Neuron (in vitro differentiated cells): ENCODE measurements at regions not wholly inside any gene's neighbourhood (a gene's known extent, or its start where the extent isn't known, plus 50 kb on each side); places are given as distances from the start of the nearest gene placed in this dataset.

Experiments
- H2AFZ ChIP-seq: one replicate; pipeline ENCODE4 v1.6.1; 2013; ENCODE audit warnings: low read depth, mild to moderate bottlenecking, inconsistent platforms, low read length, moderate library complexity
- H3K27me3 ChIP-seq: one replicate; pipeline ENCODE4 v1.6.1; 2013; ENCODE audit warnings: low read length; ENCODE audit not compliant: insufficient read depth
- H3K36me3 ChIP-seq: one replicate; pipeline ENCODE4 v1.6.1; 2013; ENCODE audit warnings: low read length; ENCODE audit not compliant: insufficient read depth
- H3K4me1 ChIP-seq: one replicate; pipeline ENCODE4 v1.6.1; 2013; ENCODE audit warnings: low read length; ENCODE audit not compliant: insufficient read depth
- H3K4me3 ChIP-seq: 2 replicates; pipeline ENCODE4 v1.5.1; 2013; ENCODE audit warnings: mild to moderate bottlenecking, low read length, moderate library complexity
- H3K9me3 ChIP-seq: one replicate; pipeline ENCODE4 v1.6.1; 2013; ENCODE audit warnings: low read length

DNA sequence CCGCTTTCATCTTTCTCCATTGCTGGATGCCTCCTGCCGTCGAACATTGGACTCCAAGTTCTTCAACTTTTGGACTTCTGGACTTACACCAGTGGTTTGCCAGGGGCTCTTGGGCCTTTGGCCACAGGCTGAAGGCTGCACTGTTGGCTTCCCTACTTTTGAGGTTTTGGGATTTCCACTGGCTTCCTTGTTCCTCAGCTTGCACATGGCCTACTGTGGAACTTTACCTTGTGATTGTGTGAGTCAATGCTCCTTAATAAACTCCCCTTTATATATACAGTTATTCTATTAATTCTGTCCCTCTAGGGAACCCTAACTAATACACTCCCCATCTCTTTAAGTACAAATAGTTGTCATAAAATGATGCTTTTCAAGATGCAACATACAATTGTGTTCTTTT lies 595.3 kb downstream of the ARAP2 start:
- Histone ChIP-seq H3K36me3 (no peaks in the 10 kb centered on the region), H3K9me3 (no peaks in the 10 kb centered on the region), H3K4me1 (peaks cover 6% of the 10 kb centered on the region), H2AFZ (no peak overlapping the region), H3K27me3 (no peaks in the 10 kb centered on the region), H3K4me3 (no peak overlapping the region)

DNA sequence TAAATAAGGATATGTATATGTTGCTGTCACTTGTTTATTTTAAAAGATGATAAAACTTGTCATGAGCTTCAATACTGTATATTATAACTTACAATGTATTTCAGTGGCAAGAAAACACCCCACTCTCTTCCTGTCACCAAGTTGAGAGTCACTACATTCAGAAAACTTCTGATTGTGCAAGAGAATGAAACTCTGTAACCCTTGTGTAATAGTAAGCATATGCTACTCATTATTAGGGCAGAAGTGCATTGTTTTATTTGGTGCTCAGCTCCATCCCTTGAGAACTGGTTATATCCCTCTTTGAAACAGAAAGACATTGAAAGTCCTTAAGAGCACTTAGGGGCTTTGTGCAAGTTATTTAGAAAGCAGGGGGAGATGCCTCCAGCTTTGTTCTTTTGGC lies 594.5 kb downstream of the ARAP2 start:
- H3K36me3 ChIP-seq, result no peaks in the 10 kb centered on the region
- no peak overlapping the region for H3K4me3 ChIP-seq
- H3K4me1 ChIP-seq, result peaks cover 6% of the 10 kb centered on the region
- no peaks in the 10 kb centered on the region for H3K9me3 ChIP-seq
- no peaks in the 10 kb centered on the region for H3K27me3 ChIP-seq
- H2AFZ ChIP-seq, result no peak overlapping the region

DNA sequence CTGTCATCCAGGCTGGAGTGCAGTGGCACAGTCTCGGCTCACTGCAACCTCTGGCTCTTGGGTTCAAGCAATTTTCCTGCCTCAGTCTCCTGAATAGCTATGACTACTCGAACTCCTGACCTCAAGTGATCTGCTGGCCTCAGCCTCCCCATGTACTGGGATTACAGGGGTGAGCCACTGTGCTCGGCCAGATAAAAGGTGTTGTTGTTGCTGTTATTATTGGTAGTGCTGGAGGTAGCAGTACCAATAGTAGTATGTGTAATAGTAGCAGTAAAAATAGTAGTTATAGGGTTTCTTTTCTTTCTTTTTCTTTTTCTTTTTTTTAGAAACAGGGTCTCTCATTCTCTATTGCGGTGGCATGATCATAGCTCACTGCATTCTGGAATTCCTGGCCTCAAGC lies 592.1 kb downstream of the ARAP2 start:
- Histone ChIP-seq H2AFZ (no peak overlapping the region), H3K36me3 (no peaks in the 10 kb centered on the region), H3K27me3 (no peaks in the 10 kb centered on the region), H3K4me3 (no peak overlapping the region), H3K9me3 (no peaks in the 10 kb centered on the region), H3K4me1 (peaks cover 6% of the 10 kb centered on the region)

DNA sequence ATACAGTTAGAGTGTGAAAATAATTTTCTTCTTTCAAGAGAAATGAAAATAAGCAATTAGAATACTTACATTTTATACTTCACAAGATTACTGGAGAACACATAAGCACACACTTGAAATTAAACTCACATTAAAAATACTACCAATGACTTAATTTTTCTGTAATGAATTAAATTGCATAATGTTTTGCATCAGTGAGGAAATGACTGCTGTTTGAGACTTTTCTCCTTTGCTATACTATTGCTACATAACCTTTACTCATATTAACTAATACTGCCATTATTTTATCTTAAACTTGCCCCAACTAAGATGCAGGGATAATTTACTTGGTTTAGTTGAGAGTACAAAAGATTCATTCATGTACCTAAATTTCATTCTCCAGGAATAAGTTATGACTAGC lies 590.9 kb downstream of the ARAP2 start:
- Histone ChIP-seq H3K27me3 (no peaks in the 10 kb centered on the region), H3K9me3 (no peaks in the 10 kb centered on the region), H3K4me3 (no peak overlapping the region), H2AFZ (no peak overlapping the region), H3K4me1 (peaks cover 6% of the 10 kb centered on the region), H3K36me3 (no peaks in the 10 kb centered on the region)

DNA sequence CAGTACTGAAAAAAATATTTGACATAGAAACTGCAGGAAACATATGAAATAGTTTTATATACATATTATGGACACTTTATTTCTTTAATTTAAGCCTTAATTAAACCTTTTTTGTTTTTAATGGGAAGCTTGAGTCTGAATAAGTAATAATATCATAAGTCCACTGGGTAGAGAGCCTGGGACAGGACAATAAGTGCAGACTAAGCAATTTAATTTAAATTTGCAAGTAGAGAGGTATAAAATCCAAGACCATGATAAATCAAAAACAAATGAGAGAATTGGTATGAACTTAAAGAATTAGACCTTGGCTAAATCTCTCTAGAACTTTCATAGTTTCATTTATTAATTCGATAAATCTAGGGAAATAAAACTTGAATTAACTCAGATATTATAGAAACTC lies 571.2 kb downstream of the ARAP2 start:
- no peaks in the 10 kb centered on the region for H3K4me1 ChIP-seq
- no peak overlapping the region for H2AFZ ChIP-seq
- no peaks in the 10 kb centered on the region for H3K27me3 ChIP-seq
- H3K36me3 ChIP-seq, result no peaks in the 10 kb centered on the region
- H3K4me3 ChIP-seq, result no peak overlapping the region
- no peaks in the 10 kb centered on the region for H3K9me3 ChIP-seq

DNA sequence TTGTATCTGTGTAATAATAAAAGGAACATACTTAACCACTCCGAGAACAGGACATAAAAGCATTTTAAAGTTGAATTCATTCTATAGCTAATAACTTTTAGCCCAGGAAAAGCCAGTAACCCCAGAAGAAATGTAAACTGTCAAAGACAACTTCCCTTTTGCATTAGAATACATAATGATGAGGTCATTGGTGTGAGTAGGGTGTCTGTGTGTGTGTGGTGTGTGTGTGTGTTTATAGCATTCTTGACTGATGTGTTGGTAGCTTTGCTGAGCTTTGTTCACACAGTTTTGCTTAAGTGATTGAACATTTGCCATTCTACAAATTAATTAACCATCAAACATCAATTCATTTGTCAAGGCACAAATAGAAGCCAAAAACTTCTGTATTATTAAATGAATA lies 559.6 kb downstream of the ARAP2 start:
- no peaks in the 10 kb centered on the region for H3K27me3 ChIP-seq
- no peak overlapping the region for H3K4me3 ChIP-seq
- H3K9me3 ChIP-seq, result no peaks in the 10 kb centered on the region
- H3K36me3 ChIP-seq, result no peaks in the 10 kb centered on the region
- H2AFZ ChIP-seq, result no peak overlapping the region
- H3K4me1 ChIP-seq, result no peaks in the 10 kb centered on the region

DNA sequence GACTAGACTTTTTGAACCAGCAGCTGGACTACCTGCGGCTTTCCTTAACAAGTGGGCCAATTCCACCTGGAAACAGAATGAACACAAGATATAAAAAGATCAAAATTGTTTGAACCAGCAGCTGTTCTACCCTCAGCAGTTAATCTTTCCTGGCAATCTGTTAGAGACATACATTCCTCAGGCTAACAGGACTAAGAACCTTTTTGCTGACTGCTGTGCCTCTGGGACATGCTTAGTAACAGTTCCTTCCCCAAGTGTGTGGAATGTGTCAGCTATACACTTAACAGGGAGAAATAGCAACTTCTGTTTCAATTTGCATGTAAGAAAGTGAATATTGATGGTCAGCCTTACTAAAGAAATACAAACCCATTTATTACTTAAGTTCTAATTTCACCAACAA lies 554.4 kb downstream of the ARAP2 start:
- Histone ChIP-seq H2AFZ (no peak overlapping the region), H3K4me3 (no peak overlapping the region), H3K9me3 (no peaks in the 10 kb centered on the region), H3K4me1 (no peaks in the 10 kb centered on the region), H3K27me3 (no peaks in the 10 kb centered on the region), H3K36me3 (no peaks in the 10 kb centered on the region)

DNA sequence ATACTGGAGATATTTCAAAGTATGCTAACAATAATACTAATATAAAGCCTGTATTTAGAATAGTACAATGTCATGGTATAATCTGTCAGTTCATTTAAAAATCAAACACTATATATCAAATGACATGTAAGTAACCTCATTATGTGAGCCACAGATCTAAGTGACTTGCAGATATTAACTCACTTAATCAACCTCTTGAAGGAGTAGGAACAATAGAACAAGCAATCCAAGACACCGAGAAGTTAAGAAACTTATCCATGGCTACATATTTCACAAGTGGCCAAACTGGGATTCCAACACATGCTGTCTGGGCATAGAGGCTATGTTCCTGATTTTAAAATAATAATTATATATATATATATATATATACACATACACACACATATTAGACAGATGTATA lies 554.0 kb downstream of the ARAP2 start:
- H3K4me3 ChIP-seq, result no peak overlapping the region
- no peak overlapping the region for H2AFZ ChIP-seq
- no peaks in the 10 kb centered on the region for H3K27me3 ChIP-seq
- no peaks in the 10 kb centered on the region for H3K36me3 ChIP-seq
- H3K9me3 ChIP-seq, result no peaks in the 10 kb centered on the region
- H3K4me1 ChIP-seq, result no peaks in the 10 kb centered on the region

DNA sequence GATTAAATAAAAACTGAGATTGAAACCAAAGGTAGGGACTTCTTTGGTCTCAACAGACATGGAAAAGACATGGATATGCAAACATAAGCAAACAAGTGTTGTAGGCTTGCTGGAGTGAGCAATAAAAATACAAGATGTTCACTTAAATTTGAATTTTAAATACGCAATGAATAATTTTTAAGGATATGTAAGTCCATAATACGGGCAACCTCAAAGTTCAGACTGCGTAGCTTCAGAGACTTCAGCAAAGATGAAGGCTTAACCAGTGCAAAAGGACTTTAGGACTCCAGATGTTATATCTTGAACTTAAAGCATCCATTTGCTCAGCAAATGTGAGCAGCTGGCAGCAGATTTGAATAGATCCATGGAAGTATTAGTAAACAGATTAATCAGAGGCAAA lies 549.3 kb downstream of the ARAP2 start:
- Histone ChIP-seq H3K4me3 (no peak overlapping the region), H2AFZ (no peak overlapping the region), H3K36me3 (no peaks in the 10 kb centered on the region), H3K9me3 (no peaks in the 10 kb centered on the region), H3K27me3 (no peaks in the 10 kb centered on the region), H3K4me1 (no peaks in the 10 kb centered on the region)

DNA sequence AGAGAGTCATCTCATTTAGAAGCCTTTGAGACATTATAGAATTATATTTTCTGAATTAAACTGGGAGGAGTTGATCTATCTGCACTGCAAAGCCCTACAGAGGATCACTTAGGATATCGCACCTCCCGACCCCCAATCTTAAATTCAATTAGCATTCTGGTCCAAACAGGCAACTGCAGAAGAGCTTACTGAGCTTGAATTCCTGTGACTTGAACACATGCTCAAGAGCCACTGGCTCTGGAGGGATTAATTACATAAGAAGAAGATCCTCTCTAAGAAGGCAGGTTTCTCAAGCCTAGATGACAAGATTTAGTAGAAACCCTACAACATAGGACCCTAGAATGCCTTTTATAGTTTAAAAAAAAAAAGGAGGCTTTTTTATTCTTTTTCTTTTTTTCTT lies 548.9 kb downstream of the ARAP2 start:
- no peaks in the 10 kb centered on the region for H3K4me1 ChIP-seq
- H3K36me3 ChIP-seq, result no peaks in the 10 kb centered on the region
- H3K9me3 ChIP-seq, result no peaks in the 10 kb centered on the region
- H3K27me3 ChIP-seq, result no peaks in the 10 kb centered on the region
- no peak overlapping the region for H2AFZ ChIP-seq
- H3K4me3 ChIP-seq, result no peak overlapping the region

DNA sequence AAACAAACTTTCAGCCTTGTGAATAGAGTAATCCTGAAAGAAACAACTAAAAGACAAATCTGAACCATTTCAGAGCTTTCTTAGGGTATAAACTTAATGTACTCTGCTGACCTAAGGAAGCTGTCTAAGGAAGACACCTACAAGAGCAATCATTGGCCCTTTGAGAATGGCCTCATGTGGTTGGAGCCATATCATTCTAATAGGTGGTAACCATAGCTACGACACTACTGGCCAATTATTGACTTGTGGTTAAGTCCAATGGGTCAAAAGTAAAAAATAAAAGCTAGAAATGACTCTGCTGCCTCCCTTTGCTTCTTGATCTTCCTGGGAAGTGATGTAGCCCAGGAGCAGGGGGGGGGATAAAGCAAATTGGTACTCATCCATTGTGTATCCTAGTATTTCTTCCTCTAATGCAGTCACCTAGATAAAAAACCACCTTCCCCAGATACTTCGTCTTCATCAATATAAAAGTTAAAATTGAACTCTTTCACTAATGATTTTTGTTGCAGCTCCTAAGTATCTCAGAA lies 547.0 kb downstream of the ARAP2 start:
- Histone ChIP-seq H3K9me3 (no peaks in the 10 kb centered on the region), H2AFZ (no peak overlapping the region), H3K27me3 (no peaks in the 10 kb centered on the region), H3K4me1 (no peaks in the 10 kb centered on the region), H3K4me3 (no peak overlapping the region), H3K36me3 (no peaks in the 10 kb centered on the region)

DNA sequence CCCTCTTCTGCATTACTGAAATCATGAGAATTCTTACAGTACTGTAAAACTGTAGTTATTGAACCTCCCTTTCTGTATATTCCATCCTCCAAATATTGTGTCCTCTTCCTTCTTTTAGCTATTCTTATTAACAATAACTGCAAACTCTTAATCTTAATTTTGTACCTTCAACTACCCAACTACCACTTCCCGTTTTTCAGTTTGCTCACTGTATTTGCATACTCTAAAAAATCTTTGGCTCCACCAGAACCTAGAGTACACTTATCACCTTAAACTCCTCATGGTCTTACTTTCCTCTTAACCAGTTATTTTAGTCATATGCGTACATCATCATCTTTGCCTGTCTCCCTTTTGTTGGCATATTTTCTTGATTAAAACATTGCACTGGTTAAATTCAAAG lies 543.7 kb downstream of the ARAP2 start:
- H3K9me3 ChIP-seq, result no peaks in the 10 kb centered on the region
- H2AFZ ChIP-seq, result no peak overlapping the region
- H3K27me3 ChIP-seq, result no peaks in the 10 kb centered on the region
- H3K4me3 ChIP-seq, result no peak overlapping the region
- no peaks in the 10 kb centered on the region for H3K36me3 ChIP-seq
- no peaks in the 10 kb centered on the region for H3K4me1 ChIP-seq

DNA sequence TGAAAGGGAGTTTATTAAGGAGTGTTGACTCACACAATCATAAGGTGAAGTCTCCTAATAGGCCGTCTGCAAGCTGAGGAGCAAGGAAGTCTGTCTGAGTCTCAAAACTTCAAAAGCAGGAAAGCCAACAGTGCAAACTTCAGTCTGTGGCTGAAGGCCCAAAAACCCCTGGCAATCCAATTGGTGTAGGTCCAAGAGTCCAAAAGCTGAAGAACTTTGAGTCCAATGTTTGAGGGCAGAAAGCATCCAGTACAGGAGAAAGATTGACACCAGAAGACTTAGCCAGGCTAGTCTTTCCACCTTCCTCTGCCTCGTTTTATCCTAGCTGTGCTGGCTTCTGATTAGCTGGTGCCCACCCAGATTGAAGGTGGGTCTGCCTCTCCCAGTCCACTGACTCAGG lies 535.2 kb downstream of the ARAP2 start:
- Histone ChIP-seq H3K27me3 (no peaks in the 10 kb centered on the region), H3K9me3 (peaks cover 6% of the 10 kb centered on the region), H3K36me3 (no peaks in the 10 kb centered on the region), H3K4me3 (no peak overlapping the region), H3K4me1 (no peaks in the 10 kb centered on the region), H2AFZ (no peak overlapping the region)

DNA sequence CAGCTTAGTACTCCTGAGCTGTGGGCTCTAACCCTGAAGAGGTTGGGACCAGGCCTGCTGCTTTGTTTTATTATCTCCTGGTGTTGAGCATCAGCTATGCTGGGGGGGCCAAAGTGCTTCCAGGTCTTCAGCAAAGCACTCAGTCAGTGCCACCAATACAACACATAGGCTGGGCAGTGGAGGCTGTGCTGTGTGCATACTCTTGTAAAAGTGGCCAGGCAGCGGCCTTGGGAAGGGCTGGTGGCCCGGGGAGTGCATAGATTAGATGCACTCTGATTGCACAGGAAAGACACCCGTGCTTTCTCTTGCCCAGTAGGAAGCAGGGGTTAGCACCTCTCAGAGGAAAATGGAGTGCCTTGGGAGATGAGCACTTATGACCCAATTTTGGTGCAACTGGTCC lies 534.0 kb downstream of the ARAP2 start:
- H3K4me3 ChIP-seq, result no peak overlapping the region
- no peaks in the 10 kb centered on the region for H3K27me3 ChIP-seq
- no peaks in the 10 kb centered on the region for H3K36me3 ChIP-seq
- peaks cover 6% of the 10 kb centered on the region for H3K9me3 ChIP-seq
- no peak overlapping the region for H2AFZ ChIP-seq
- no peaks in the 10 kb centered on the region for H3K4me1 ChIP-seq
